GM10266 (cell line): ENCODE measurements at regions not wholly inside any gene's neighbourhood (a gene's known extent, or its start where the extent isn't known, plus 50 kb on each side); places are given as distances from the start of the nearest gene placed in this dataset.

Experiments
- DNase-seq: peaks from one replicate; pipeline ENCODE4 v3.0.0; 2012; ENCODE audit errors: extremely low spot score
- TF ChIP-seq, protein P1 (sequence below): IDR thresholded peaks from 2 replicates; pipeline ENCODE4 v1.5.1; 2012; ENCODE audit warnings: mild to moderate bottlenecking, low read depth; ENCODE audit not compliant: control insufficient read depth, insufficient read depth; ENCODE audit errors: missing control alignments

DNA sequence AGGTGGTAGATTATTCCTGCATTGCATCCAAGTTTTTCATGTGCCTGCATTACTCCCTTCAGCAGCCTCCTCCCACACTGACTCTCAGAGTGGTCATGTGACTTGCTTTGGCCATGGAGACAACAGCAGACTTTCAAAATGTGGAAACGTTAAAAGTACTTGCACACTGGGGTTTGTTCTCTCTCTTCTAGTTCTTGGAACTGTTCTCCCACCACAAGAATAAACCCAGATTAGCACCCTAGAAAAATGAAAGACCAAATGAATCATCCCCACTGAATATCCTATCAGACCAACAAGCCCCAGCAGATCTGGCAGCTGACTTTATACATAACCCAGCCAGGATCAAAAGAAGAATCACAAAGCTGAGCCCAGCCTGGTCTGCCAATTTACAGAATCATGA, 398.5 kb downstream of the VPS13C start:
- DNase-seq: no peak
- TF ChIP-seq, protein P1, sequence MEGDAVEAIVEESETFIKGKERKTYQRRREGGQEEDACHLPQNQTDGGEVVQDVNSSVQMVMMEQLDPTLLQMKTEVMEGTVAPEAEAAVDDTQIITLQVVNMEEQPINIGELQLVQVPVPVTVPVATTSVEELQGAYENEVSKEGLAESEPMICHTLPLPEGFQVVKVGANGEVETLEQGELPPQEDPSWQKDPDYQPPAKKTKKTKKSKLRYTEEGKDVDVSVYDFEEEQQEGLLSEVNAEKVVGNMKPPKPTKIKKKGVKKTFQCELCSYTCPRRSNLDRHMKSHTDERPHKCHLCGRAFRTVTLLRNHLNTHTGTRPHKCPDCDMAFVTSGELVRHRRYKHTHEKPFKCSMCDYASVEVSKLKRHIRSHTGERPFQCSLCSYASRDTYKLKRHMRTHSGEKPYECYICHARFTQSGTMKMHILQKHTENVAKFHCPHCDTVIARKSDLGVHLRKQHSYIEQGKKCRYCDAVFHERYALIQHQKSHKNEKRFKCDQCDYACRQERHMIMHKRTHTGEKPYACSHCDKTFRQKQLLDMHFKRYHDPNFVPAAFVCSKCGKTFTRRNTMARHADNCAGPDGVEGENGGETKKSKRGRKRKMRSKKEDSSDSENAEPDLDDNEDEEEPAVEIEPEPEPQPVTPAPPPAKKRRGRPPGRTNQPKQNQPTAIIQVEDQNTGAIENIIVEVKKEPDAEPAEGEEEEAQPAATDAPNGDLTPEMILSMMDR: no peak

DNA sequence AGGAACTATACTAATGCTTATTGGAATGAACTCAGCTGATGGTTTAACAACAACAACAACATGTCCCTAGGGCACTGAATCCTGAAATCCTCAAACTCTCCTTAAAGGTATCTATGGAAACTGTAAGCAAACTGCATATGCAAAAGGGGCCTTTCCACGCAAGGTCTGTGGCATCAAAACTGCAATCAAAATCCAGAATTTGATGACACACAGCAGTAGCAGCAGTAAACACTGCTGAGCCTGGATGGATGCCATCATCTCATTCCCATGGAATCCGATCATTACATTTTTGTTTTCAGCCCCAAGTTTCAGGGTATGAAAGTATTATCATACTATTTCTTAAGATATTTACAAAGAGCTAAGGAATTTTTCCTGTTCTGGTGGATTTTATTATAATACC, 399.7 kb downstream of the VPS13C start:
- TF ChIP-seq, protein P1: no peak
- DNase-seq: no peak

DNA sequence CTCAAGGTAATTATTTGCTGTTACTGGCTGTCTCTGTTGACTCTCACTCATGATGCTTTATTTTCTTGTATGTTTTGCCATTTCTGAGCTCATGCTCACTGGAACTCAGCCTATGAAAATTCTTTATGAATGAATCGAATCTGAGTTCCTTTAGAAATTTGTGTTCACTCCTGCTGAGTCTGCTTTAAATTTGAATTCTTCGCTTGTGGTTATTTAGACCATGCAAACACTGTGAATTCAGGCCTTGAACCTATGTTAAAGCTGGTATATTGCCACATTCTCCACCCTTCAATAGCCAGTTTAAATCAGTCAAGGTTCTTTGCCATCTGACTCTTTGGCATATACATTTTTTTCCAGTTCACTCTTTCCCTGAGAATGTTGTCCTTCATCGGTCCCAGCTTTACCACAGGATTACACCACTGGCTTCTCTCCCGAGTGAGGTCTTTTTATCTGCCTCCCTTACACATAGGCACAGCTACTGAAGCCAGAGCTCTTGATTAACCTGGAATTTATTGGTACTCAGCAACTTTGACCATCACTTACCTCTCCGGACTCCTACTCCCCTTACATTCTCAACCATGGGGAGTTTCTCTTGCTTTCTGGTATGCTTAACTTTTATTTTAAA, 400.6 kb downstream of the VPS13C start:
- no peak for DNase-seq

GRCh38 chr15:61657461-61657860, 402.8 kb downstream of the VPS13C start:
- no peak for DNase-seq
- TF ChIP-seq, protein P1: no peak

More for the DNA sequence above, 400.6 kb downstream of the VPS13C start:
- TF ChIP-seq, protein P1: no peak

DNA sequence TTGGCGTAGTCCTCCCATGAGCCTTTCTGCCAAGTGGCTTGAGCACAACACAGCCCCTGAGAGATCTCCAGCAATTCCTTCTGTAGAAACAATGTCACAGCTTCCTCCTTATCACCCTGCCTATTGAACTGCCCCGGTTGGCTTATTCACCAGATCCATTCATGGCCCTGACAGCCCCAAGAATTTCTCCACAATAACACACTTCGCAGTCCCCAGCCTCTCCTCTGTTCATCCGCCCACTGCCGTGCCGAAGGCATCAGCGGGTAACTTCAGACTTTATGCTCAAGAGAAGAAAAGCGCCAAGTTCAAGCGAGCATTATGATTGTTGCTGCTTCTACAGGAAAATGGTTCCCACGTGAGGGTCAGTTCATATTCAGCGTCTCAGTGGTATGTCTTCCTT, 403.9 kb downstream of the VPS13C start:
- TF ChIP-seq, protein P1: no peak
- no peak for DNase-seq

GRCh38 chr15:61655881-61656280, 404.4 kb downstream of the VPS13C start:
- TF ChIP-seq, protein P1: no peak
- no peak for DNase-seq

DNA sequence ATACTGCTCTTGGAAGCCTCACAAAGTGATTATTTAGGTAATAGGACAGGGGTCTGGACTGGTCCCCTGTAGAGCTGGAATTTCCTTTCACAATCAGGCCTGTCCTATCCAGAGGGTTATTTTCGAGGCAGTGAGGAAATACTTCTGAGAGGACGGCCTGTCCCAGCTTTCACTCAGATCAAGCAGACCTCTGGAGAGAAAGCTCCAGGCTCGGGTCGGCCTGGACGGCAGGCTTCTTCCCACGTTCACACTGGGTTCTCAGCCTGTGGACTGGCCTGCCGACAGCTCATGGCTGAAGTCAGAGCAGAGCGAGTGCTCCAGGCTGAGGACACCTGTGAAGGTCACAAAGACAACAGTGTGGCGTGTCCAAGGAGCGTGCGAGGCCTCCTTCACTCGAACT, 405.3 kb downstream of the VPS13C start:
- TF ChIP-seq, protein P1: no peak
- no peak for DNase-seq
